Gastrocnemius medialis (tissue), 4 donors: ENCODE measurements at regions not wholly inside any gene's neighbourhood (a gene's known extent, or its start where the extent isn't known, plus 50 kb on each side); places are given as distances from the start of the nearest gene placed in this dataset.

Source experiments
- CTCF ChIP-seq, 5 experiments: fragments of 450-650 bp in 3 of 5; fragments of 200-600 bp in 2 of 5; sonication (generic) in 2 of 5; IDR thresholded peaks in 4 of 5; conservative IDR thresholded peaks in 1 of 5; 1 replicate in 4 of 5; 2 replicates in 1 of 5; pipeline ENCODE4 v1.5.1; 2016 to 2019; ENCODE audit warnings: antibody characterized with exemption in 5 of 5, mild to moderate bottlenecking in 3 of 5, moderate library complexity in 3 of 5
- POLR2A ChIP-seq, 2 donors: fragments of 450-650 bp; IDR thresholded peaks; one replicate each; pipeline ENCODE4 v1.6.1; 2017; ENCODE audit warnings: antibody characterized with exemption in 2 of 2, mild to moderate bottlenecking in 2 of 2, moderate library complexity in 2 of 2

GRCh38 chr7:39898867-39899266 is 51.2 kb upstream of the CDK13 start:
- TF ChIP-seq CTCF (IDR thresholded peaks at IDR 0.05 in 4 of 5, conservative IDR thresholded peaks at IDR 0.05 in 1 of 5) (no peak), POLR2A (IDR thresholded peaks at IDR 0.05) (no peak)
